GM18870 (cell line): ENCODE measurements at regions not wholly inside any gene's neighbourhood (a gene's known extent, or its start where the extent isn't known, plus 50 kb on each side); places are given as distances from the start of the nearest gene placed in this dataset.
"Not testable (repeated sequence)": the region's sequence is repeated elsewhere in the genome, so short reads cannot be mapped to it uniquely, and the experiment has no call there.

Experiments
- ATAC-seq: cut with Tn5 transposase; IDR thresholded peaks from one replicate; pipeline ENCODE4 v1.9.1; 2021; ENCODE audit warnings: moderate library complexity; ENCODE audit not compliant: unreplicated experiment

- no peak for ATAC-seq
These were observed 255.6 kb upstream of the ZFP64 start for GRCh38 chr20:52447225-52447551.

DNA sequence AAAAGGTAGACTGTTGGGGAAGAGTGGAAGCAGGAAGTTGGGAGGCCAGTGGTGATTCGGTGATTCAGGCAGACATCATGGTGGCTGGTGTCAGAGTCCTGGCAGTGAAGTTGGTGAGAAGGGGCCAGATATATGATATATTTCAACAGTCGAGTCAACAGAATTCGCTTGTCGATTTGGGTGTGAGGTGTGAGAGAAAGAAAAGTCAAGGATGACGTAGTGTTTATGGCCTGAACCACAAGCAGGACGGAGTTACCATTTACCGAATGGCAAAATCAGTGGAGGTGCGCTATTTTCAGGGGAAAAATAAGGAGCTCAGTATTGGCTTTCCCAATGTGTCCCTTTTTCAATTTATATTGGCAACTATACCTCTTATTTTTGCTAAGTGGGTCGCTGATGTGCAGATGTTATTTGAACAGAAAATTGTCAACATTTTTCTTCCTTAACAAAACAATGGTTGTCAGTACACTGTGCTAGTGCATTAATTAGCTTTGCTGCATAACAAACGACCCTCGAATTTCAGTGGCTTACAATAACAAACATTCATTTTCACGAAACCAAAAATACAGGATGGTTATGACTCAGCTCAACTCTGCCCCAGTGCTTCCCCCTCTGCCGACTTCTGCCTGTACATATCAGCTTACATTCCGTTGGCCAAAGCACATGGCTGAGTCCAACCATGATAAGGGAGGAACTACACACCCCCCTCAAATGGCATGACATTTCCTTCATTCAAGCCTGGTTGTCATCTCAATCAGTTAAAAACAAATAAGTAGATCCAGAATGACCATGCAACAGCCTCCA is 255.0 kb upstream of the ZFP64 start:
- no peak for ATAC-seq

DNA sequence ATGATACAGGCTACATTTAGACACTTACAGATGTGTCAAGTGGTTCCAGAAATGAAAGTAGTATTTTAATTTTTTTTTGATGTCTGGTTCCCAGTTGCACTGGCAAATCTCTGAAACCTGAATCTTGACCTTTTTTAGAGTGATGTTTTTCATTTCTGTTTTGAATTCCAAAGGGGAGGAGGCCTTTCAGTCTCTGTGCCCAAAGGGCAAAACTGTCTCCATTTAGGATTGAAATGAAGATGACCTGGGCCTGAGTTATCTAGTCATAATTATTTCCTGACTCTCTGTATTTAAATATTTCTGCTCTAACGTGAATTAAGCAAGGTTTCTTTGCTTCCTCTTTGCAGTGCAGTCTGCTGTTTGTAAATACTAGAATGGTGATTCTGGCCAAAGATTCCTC is 252.9 kb upstream of the ZFP64 start:
- ATAC-seq = no peak

GRCh38 chr20:52443874-52444273 is 252.3 kb upstream of the ZFP64 start:
- ATAC-seq = no peak

DNA sequence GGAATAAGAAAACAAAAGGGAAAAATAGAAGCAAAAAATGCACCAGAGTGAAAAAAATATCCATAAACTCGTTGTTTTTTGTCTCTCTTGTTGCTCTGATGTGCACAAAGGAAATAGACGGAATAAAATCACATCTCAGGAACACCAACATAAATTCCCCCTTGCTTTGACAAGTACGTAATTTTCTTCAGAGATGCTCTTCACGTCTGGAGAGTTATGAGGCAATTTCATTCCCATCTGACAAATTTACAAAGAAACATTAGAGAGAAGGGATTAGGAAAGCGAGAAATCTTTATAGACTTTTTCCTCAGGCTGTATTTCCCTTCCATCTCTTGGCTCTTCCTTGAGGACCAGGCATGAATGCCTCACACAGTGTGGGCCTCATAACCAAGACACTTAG is 250.1 kb upstream of the ZFP64 start:
- no peak for ATAC-seq

- ATAC-seq = no peak
These were observed 247.8 kb upstream of the ZFP64 start for GRCh38 chr20:52439375-52439774.

GRCh38 chr20:52438326-52438963 is 246.9 kb upstream of the ZFP64 start:
- ATAC-seq = no peak

- ATAC-seq = no peak
These were observed 242.9 kb upstream of the ZFP64 start for GRCh38 chr20:52434453-52434852.

GRCh38 chr20:52434041-52434425 is 242.5 kb upstream of the ZFP64 start:
- no peak for ATAC-seq

DNA sequence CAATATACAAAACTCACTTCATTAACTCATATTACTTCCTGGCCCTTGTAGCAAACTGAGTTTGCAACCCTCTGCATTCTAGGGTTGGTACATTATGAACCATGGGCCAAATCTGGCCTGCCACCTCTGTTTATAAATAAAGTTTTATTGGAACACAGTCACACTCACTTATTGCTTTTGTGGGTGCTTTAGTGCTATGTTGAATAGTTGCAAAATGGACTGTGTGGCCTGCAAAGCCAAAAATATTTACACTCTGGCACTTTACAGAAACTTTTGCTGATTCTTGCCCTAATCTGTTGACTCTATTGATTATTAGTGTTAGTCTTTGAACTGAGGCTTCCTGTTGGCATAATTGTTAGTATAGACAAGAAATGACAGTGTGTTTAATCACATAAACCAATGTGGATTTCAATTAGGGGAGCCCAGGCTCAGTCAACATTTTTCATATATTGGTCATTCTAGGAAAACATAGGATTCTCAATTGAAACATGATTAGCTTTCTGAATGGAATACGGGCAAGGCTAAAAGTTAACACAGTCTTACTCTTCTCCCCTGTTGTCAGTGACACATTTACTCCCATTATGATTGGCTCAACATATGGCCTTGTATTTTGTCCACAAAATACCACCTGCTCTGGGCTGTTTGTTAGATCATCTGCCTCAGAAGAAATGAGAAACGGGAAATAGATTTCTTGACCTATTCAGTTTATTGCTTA is 241.9 kb upstream of the ZFP64 start:
- ATAC-seq = no peak

GRCh38 chr20:52432740-52433139 is 241.2 kb upstream of the ZFP64 start:
- ATAC-seq = no peak

DNA sequence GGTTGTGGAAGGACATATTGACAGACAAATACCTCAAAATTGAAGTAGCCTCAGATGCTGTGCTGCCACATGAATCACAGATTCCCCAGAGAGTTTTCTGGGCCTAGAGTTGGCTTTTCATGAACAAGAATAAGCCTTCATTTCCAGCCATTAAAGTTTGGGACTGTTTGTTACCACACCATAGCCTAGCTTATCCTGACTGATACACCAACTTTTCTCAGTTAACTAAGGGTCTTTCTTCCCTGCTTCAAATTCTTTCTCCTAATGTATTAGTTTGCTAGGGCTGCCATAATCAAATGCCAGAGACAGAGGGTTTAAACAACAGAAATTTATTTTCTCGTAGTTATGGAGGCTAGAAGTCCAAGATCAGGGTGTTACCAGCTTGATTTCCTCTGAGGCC is 237.4 kb upstream of the ZFP64 start:
- no peak for ATAC-seq

DNA sequence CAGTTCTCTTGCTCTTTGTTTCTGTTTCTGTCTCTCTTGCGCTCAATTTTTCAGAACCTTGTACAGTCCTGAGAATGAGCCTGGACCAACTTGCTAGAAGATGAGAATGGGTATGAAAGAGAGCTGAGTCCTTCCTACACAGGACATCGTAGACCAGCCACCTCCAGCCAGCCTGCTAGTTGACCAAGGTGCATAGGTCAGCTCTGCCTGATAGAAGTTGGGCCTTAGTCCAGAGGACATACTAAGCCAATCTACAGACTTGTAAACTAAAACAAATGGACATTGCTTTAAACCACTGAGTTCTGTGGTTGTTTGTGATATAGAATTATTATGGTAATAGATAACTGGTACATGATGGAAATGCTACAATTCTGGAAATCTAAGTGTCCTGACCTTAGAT is 236.4 kb upstream of the ZFP64 start:
- no peak for ATAC-seq

DNA sequence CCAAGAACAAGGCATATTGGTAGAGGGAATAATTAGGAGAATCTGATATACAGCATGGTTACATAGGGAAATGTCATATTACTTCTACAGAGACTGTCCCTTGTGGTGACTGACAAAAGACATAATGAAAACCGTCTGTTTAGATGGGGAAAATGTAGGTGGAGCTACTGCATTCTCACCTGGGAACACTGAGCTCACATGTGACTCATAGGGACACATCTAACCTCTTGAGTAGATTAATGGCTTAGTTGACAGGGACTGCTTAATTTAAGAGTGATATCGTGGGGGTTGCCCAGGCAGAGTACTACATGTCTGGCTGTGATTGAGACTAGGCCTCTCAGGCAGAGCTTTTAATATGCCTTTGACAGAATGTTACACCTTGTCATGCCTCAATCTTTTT is 235.3 kb upstream of the ZFP64 start:
- no peak for ATAC-seq

- ATAC-seq = no peak
These were observed 234.1 kb upstream of the ZFP64 start for GRCh38 chr20:52425701-52426100.

- no peak for ATAC-seq
These were observed 233.7 kb upstream of the ZFP64 start for GRCh38 chr20:52425253-52425652.

GRCh38 chr20:52424357-52424942 is 232.9 kb upstream of the ZFP64 start:
- ATAC-seq = not testable (repeated sequence)

GRCh38 chr20:52423536-52424140 is 232.1 kb upstream of the ZFP64 start:
- not testable (repeated sequence) for ATAC-seq

GRCh38 chr20:52422574-52423336 is 231.2 kb upstream of the ZFP64 start:
- ATAC-seq = no peak

DNA sequence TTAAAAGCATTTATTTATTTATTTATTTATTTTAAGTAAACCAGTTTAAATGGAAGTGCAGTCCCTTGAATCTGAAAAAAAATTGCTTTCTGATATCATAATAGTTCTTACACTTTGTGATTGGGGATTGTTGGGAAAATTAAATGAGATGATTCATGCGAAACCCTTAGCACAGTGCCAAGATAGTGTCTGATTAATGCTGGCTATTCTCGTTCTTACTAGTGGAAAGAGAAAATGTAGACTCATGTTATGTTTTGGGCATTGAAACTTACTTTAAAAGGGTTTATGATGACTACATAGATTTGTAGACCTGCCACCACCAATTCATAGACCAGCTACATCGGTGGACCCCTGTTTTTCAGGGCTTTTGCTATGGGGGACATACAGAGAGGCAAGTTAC is 229.2 kb upstream of the ZFP64 start:
- no peak for ATAC-seq

GRCh38 chr20:52419205-52419604 is 227.6 kb upstream of the ZFP64 start:
- no peak for ATAC-seq
